PC-3 (cell line): ENCODE measurements at regions not wholly inside any gene's neighbourhood (a gene's known extent, or its start where the extent isn't known, plus 50 kb on each side); places are given as distances from the start of the nearest gene placed in this dataset.
"Not testable (repeated sequence)": the region's sequence is repeated elsewhere in the genome, so short reads cannot be mapped to it uniquely, and the experiment has no call there.

Source experiments
- ATAC-seq: fragments of 200-7000 bp; cut with Tn5 transposase; 2 replicates; pipeline ENCODE4 v1.9.1; 2020; ENCODE audit warnings: mild to moderate bottlenecking, moderate library complexity
- BruUV-seq: library from RNA; stranded (reverse); fragments of 400-500 nt; replicated peaks from 2 replicates; lab custom pipeline; 2021; lab: Mats Ljungman, UMichigan
- CTCF ChIA-PET: fragments of 300-600 bp; sonication (Branson Sonifier 250); formaldehyde crosslinking; loops from one replicate; lab custom pipeline; 2022; ENCODE audit warnings: antibody characterized with exemption; lab: Charles Lee
- POLR2A ChIA-PET: fragments of 300-600 bp; sonication (Branson Sonifier 250); formaldehyde crosslinking; loops from one replicate; lab custom pipeline; 2022; ENCODE audit warnings: antibody characterized with exemption; ENCODE audit not compliant: unreplicated experiment; lab: Charles Lee
- DNase-seq: peaks from one replicate; pipeline ENCODE4 v3.0.0-alpha.2; 2015
- H2AFZ ChIP-seq: fragments of 300-600 bp; sonication (generic); 2 replicates; pipeline ENCODE4 v1.6.0; 2016; ENCODE audit warnings: antibody characterized with exemption, low read length
- H3F3A ChIP-seq: fragments of 300-600 bp; sonication (generic); one replicate; pipeline ENCODE4 v1.6.0; 2017; ENCODE audit warnings: antibody characterized with exemption, low read length, control low read depth, mild to moderate bottlenecking; ENCODE audit not compliant: unreplicated experiment
- H3K27ac ChIP-seq: fragments of 300-600 bp; sonication (generic); 2 replicates; pipeline ENCODE4 v1.5.1; 2016; ENCODE audit warnings: mild to moderate bottlenecking, low read length
- H3K27me3 ChIP-seq: fragments of 300-600 bp; sonication (generic); 2 replicates; pipeline ENCODE4 v1.6.1; 2016; ENCODE audit warnings: low read length, mixed read lengths
- H3K36me3 ChIP-seq: fragments of 300-600 bp; sonication (generic); 2 replicates; pipeline ENCODE4 v1.6.1; 2016; ENCODE audit warnings: low read depth, mixed run types, low read length, mixed read lengths
- H3K4me1 ChIP-seq: fragments of 300-600 bp; sonication (generic); 2 replicates; pipeline ENCODE4 v1.5.1; 2016; ENCODE audit warnings: low read length; ENCODE audit not compliant: insufficient read depth
- H3K4me2 ChIP-seq: fragments of 300-600 bp; sonication (generic); 2 replicates; pipeline ENCODE4 v1.6.0; 2016; ENCODE audit warnings: low read length
- H3K4me3 ChIP-seq: fragments of 300-600 bp; sonication (generic); 2 replicates; pipeline ENCODE4 v1.5.1; 2016; ENCODE audit warnings: mild to moderate bottlenecking, low read length, mixed read lengths
- H3K79me2 ChIP-seq: fragments of 300-600 bp; sonication (generic); 2 replicates; pipeline ENCODE4 v1.6.1; 2017; ENCODE audit warnings: low read length, mixed read lengths
- H3K9ac ChIP-seq: fragments of 300-600 bp; sonication (generic); 2 replicates; pipeline ENCODE4 v1.6.0; 2016; ENCODE audit warnings: mild to moderate bottlenecking, low read length
- H3K9me2 ChIP-seq: fragments of 300-600 bp; sonication (generic); replicated peaks from 2 replicates; pipeline ENCODE4 v1.6.1; 2016; ENCODE audit warnings: mixed run types, low read length, mixed read lengths
- H3K9me3 ChIP-seq: fragments of 300-600 bp; sonication (generic); 2 replicates; pipeline ENCODE4 v1.6.1; 2016; ENCODE audit warnings: low read length, mixed read lengths
- H4K20me1 ChIP-seq: fragments of 300-600 bp; sonication (generic); 2 replicates; pipeline ENCODE4 v1.6.1; 2016; ENCODE audit warnings: low read length, mixed read lengths
- EZH2 ChIP-seq: fragments of 300-600 bp; sonication (generic); IDR thresholded peaks from one replicate; pipeline ENCODE4 v1.6.1; 2017; ENCODE audit warnings: antibody characterized with exemption, mild to moderate bottlenecking, low read length; ENCODE audit not compliant: unreplicated experiment
- EZH2phosphoT487 ChIP-seq: fragments of 300-600 bp; sonication (generic); IDR thresholded peaks from 2 replicates; pipeline ENCODE4 v1.6.1; 2018; ENCODE audit warnings: mild to moderate bottlenecking, antibody characterized with exemption, low read length, borderline replicate concordance
- intact Hi-C: fragments of 100-400 bp; cut with micrococcal nuclease; formaldehyde crosslinking; loops from 2 replicates; pipeline ENCODE4 v1.9.0; 2023
- TF ChIP-seq, protein P1 (sequence below): fragments of 300-600 bp; sonication (generic); conservative IDR thresholded peaks from 2 replicates; pipeline ENCODE4 v1.5.1; 2017; ENCODE audit warnings: antibody characterized with exemption, low read depth, mild to moderate bottlenecking, low read length

DNA sequence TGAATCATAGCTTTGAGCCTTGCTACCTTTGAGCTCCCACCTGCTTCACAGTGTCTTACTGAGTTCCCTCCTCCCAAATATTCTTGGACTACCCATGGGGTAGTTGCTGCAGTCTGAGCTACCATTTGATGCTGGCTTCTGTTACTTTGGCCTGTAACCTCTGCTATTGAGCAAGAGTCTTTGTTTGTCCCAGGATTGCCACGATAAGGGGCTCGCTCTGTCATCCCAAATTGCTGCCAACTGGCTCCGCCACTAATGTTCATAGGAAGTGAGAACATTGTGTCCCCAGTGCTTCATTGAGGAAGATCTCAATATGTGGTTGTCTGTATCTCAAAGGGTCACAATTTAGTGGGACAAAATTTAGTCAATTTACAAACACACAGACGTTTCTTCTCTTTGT lies 103.8 kb downstream of the TRIM43 start:
- TF ChIP-seq EZH2 = no peak
- TF ChIP-seq EZH2phosphoT487 = no peak
- TF ChIP-seq, protein P1, sequence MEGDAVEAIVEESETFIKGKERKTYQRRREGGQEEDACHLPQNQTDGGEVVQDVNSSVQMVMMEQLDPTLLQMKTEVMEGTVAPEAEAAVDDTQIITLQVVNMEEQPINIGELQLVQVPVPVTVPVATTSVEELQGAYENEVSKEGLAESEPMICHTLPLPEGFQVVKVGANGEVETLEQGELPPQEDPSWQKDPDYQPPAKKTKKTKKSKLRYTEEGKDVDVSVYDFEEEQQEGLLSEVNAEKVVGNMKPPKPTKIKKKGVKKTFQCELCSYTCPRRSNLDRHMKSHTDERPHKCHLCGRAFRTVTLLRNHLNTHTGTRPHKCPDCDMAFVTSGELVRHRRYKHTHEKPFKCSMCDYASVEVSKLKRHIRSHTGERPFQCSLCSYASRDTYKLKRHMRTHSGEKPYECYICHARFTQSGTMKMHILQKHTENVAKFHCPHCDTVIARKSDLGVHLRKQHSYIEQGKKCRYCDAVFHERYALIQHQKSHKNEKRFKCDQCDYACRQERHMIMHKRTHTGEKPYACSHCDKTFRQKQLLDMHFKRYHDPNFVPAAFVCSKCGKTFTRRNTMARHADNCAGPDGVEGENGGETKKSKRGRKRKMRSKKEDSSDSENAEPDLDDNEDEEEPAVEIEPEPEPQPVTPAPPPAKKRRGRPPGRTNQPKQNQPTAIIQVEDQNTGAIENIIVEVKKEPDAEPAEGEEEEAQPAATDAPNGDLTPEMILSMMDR = no peak
- intact Hi-C loops = no loop called here
- Histone ChIP-seq H3K4me3 (no peak overlapping the region), H3K36me3 (no peaks in the 10 kb centered on the region), H3F3A (no peaks in the 10 kb centered on the region), H3K79me2 (no peaks in the 10 kb centered on the region), H3K9me2 (no peaks in the 10 kb centered on the region), H3K27me3 (no peaks in the 10 kb centered on the region), H3K9ac (no peak overlapping the region), H3K4me2 (no peak overlapping the region), H4K20me1 (no peaks in the 10 kb centered on the region), H3K27ac (no peak overlapping the region), H2AFZ (no peak overlapping the region), H3K4me1 (peaks cover 5% of the 10 kb centered on the region), H3K9me3 (no peaks in the 10 kb centered on the region)
- no TSS peak for BruUV-seq
- DNase-seq (no peak), ATAC-seq (no peak)
- ChIA-PET POLR2A (no interaction called here), CTCF (no interaction called here)

DNA sequence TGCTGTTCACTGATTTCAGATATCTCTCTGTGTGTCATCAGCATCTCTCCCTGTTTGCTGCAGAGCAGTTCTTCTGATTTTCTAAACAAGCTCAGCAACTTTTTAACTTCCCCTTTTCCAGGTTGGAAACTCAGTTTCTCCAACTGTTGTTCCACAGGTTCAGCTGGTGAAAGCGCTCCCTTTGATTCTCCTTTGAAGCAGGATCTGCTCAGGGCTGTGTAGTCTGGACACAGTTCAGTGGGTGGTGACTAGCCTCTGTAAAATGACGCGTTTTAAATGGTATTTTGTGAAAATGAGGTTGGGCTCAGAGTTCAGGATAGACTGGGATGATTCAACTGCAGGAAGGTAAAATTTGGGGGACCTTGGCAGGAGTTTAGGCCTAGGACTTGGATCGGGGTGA lies 106.3 kb downstream of the TRIM43 start:
- Histone ChIP-seq H2AFZ (no peak overlapping the region), H3K27ac (no peak overlapping the region), H3F3A (no peaks in the 10 kb centered on the region), H3K4me1 (peaks cover 5% of the 10 kb centered on the region), H3K9me3 (no peaks in the 10 kb centered on the region), H3K9ac (no peak overlapping the region), H3K4me3 (no peak overlapping the region), H3K9me2 (no peaks in the 10 kb centered on the region), H3K79me2 (no peaks in the 10 kb centered on the region), H3K4me2 (no peak overlapping the region), H4K20me1 (no peaks in the 10 kb centered on the region), H3K27me3 (no peaks in the 10 kb centered on the region; the same call in 1 of the 2 replicates), H3K36me3 (no peaks in the 10 kb centered on the region)
- ChIA-PET CTCF (no interaction called here), POLR2A (no interaction called here)
- 0 out of 2 replicates have a peak, but pooled peaks have one; percentile 29 for ATAC-seq
- no TSS peak for BruUV-seq
- DNase-seq = peak; percentile 31
- intact Hi-C loops = no loop called here
- TF ChIP-seq, protein P1 = no peak
- TF ChIP-seq EZH2 = no peak
- TF ChIP-seq EZH2phosphoT487 = no peak

DNA sequence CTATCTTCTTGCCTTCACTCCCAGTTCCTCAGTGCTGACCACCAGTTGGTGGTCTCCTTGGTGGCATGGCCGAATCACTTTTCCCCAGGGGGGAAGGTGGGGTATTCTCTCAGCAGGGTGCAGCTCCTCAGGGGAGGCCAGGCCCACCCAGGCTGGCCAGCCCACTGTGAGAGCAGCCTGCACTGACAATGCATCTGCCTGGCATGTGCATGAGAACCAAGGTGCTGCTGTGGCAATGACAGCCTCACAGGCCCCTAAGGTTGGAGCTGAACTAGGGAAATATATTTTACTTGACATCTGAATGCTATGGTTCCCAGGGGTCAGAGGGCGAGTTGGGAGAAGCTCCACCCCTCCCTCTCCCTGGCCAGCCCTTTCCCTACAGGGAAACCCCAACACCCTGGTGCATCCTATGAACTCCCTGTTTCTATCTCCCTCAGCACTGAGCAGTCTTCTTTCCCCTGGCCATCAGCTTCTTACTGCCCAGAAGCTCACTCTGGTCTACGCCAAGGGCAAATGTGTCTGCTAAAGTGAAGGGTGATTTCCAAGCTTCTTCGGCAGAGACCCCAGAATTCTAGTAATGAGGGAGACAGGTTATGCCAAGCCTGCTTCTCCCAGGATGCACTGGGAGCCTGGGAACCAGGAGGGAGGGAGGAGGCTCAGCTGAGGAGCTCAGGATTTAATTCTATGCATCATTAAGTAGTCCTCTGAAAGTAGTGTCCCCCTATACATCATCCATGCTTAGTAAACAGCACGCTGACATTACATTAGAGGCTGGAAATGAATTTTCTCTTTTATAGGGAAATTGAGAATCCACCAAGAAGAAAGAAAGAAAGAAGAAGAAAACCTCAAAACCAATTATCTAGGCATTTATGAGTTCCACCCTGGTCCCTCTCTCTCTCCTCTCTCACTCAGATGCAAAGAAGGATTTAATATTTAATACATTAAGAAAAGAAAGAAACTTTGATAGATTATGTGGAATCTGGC lies 107.7 kb downstream of the TRIM43 start:
- H3K4me1 ChIP-seq, H4K20me1 ChIP-seq, intact Hi-C loops, CTCF ChIA-PET, H3K9me2 ChIP-seq, H3K4me3 ChIP-seq, H3K9me3 ChIP-seq, ATAC-seq, H3K4me2 ChIP-seq, H3F3A ChIP-seq, H2AFZ ChIP-seq, H3K79me2 ChIP-seq, BruUV-seq, H3K27ac ChIP-seq, DNase-seq, H3K36me3 ChIP-seq, H3K27me3 ChIP-seq, POLR2A ChIA-PET, H3K9ac ChIP-seq: not testable (repeated sequence)
